H1 (cell line): ENCODE measurements at regions not wholly inside any gene's neighbourhood (a gene's known extent, or its start where the extent isn't known, plus 50 kb on each side); places are given as distances from the start of the nearest gene placed in this dataset.

Experiments used
- ASH2L ChIP-seq: fragments of 200-600, 300-600 bp; sonication (generic); IDR thresholded peaks from one replicate; pipeline ENCODE4 v1.7.1; 2017; ENCODE audit warnings: low read length
- CHD7 ChIP-seq: fragments of 300-600 bp; sonication (generic); IDR thresholded peaks from 2 replicates; pipeline ENCODE4 v1.7.1; 2012; ENCODE audit warnings: low read length, moderate library complexity, mild to moderate bottlenecking, inconsistent platforms; ENCODE audit not compliant: insufficient replicate concordance
- MAFK ChIP-seq: IDR thresholded peaks from 2 replicates; pipeline ENCODE4 v1.6.1; 2012; ENCODE audit warnings: low read depth, mild to moderate bottlenecking, improper control_type of control experiment, low read length

DNA sequence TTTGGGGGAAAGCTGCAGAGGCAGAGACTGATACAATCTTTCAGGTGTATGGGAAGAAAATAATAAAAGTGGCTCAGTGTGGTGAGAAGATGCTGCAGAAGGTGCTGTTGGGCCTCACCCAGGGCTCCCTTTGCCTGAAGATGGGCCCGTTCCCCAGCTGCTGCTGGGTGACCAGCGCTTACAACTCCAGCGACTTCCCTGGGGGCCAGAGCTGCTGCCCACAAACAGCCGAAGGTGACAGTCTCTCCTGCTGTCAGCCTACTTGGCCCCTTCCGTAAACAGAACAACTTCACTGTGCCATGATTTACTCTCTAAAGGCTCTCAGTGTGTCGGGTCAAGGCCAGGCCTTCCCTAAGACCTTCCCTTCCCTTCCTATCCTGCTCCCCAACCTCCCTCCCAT lies 93.6 kb upstream of the PCBD1 start (continued):
- no peak for TF ChIP-seq CHD7
- TF ChIP-seq MAFK = no peak
- no peak for TF ChIP-seq ASH2L
